Uterus (tissue), 3 donors: ENCODE measurements at regions not wholly inside any gene's neighbourhood (a gene's known extent, or its start where the extent isn't known, plus 50 kb on each side); places are given as distances from the start of the nearest gene placed in this dataset.

Experiments used
- DNase-seq, 2 donors: peaks; one replicate each; pipeline ENCODE4 v3.0.0-alpha.2; 2019 to 2020
- H3K27ac ChIP-seq, 2 donors: fragments of 200-600 bp; sonication (generic); 1 replicate in 1 of 2; 2 replicates in 1 of 2; pipeline ENCODE4 v1.5.1; 2016 to 2018
- H3K27me3 ChIP-seq, 2 donors: fragments of 200-600 bp; sonication (generic); one replicate each; pipeline ENCODE4 v1.5.1; 2018 to 2019; ENCODE audit warnings: control low read depth in 1 of 2
- H3K36me3 ChIP-seq, 2 donors: fragments of 200-600 bp; sonication (generic); one replicate each; pipeline ENCODE4 v1.5.1; 2019; ENCODE audit warnings: control low read depth in 1 of 2
- H3K4me1 ChIP-seq, 2 donors: fragments of 200-600 bp; sonication (generic); one replicate each; pipeline ENCODE4 v1.5.1; 2018 to 2019; ENCODE audit warnings: control low read depth in 1 of 2
- H3K4me3 ChIP-seq, 2 donors: fragments of 200-600 bp; sonication (generic); 1 replicate in 1 of 2; 2 replicates in 1 of 2; pipeline ENCODE4 v1.5.1; 2018 to 2019; ENCODE audit warnings: mild to moderate bottlenecking in 1 of 2
- H3K9me3 ChIP-seq, 2 donors: fragments of 200-600 bp; sonication (generic); one replicate each; pipeline ENCODE4 v1.5.1; 2019; ENCODE audit warnings: control low read depth in 1 of 2
- CTCF ChIP-seq, 4 experiments: fragments of 200-600 bp in 2 of 4; fragments of 450-650 bp in 2 of 4; sonication (generic) in 2 of 4; IDR thresholded peaks; one replicate each; pipeline ENCODE4 v1.5.1; 2016 to 2019; ENCODE audit warnings: antibody characterized with exemption in 4 of 4, mild to moderate bottlenecking in 2 of 4, moderate library complexity in 1 of 4
- POLR2A ChIP-seq, 2 donors: fragments of 450-650 bp; IDR thresholded peaks; one replicate each; pipeline ENCODE4 v1.6.1; 2016; ENCODE audit warnings: antibody characterized with exemption in 2 of 2, mild to moderate bottlenecking in 1 of 2, moderate library complexity in 1 of 2
- intact Hi-C: fragments of 100-400 bp; cut with DNase I; formaldehyde crosslinking; loops from one replicate; pipeline ENCODE4 v1.15.1; 2023; ENCODE audit warnings: low total_unique reads
- donor health status: DM: yes; HTN: yes; CAD: no.

DNA sequence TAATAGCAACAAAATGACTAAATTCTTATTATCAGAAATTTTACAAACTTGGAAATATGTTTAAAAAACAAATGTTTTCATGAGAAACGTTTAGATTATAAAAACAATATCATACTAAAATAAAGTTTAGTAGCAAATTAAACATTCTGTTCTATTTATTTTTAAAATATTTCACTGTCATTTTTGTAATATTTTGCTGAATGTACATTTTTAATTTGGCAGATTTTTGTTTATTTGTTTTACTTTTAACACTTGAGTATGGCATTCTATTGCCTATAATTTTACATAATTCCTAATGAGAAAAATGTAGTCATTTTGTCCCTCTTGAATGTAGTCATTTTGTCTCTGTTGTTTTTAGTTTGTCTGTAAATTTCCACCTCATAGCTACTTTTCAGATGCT lies 1400.2 kb downstream of the GRIK2 start:
- no peaks in the 10 kb centered on the region for H3K27me3 ChIP-seq
- DNase-seq: no peak
- no peak overlapping the region for H3K27ac ChIP-seq
- no peaks in the 10 kb centered on the region for H3K36me3 ChIP-seq
- H3K4me1 ChIP-seq: no peaks in the 10 kb centered on the region
- TF ChIP-seq CTCF (IDR thresholded peaks at IDR 0.05): no peak
- TF ChIP-seq POLR2A (IDR thresholded peaks at IDR 0.05): no peak
- H3K4me3 ChIP-seq: no peak overlapping the region
- no peaks in the 10 kb centered on the region for H3K9me3 ChIP-seq
- intact Hi-C loops: no loop called here

DNA sequence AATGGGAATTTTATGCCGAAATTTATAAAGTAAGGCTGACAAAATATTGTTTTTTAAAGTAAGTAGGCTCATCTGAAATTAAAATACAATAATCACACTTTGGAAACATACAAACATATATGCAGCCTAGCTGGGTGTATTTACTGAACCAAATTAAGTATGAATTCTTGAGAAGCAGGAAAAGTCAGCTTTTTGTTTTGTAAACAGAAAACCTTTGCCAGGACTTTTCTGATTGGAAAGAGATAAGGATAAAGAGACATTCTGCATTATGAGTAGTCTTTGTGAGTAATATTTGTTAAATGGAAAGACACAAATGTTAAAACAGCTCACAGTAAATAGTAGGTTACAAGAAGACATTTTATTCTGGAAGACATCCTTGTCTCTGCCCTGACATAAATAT lies 1380.8 kb downstream of the GRIK2 start:
- intact Hi-C loops: no loop called here
- no peak for TF ChIP-seq CTCF (IDR thresholded peaks at IDR 0.05)
- TF ChIP-seq POLR2A (IDR thresholded peaks at IDR 0.05): no peak
- no peak for DNase-seq
- Histone ChIP-seq H3K27ac (no peak overlapping the region), H3K4me1 (no peaks in the 10 kb centered on the region), H3K36me3 (no peaks in the 10 kb centered on the region), H3K9me3 (no peaks in the 10 kb centered on the region), H3K4me3 (no peak overlapping the region), H3K27me3 (no peaks in the 10 kb centered on the region)

GRCh38 chr6:102773636-102774035 lies 1380.1 kb downstream of the GRIK2 start:
- no peaks in the 10 kb centered on the region for H3K27me3 ChIP-seq
- intact Hi-C loops: no loop called here
- H3K4me1 ChIP-seq: no peaks in the 10 kb centered on the region
- H3K9me3 ChIP-seq: no peaks in the 10 kb centered on the region
- no peak overlapping the region for H3K27ac ChIP-seq
- no peaks in the 10 kb centered on the region for H3K36me3 ChIP-seq
- no peak overlapping the region for H3K4me3 ChIP-seq
- TF ChIP-seq POLR2A (IDR thresholded peaks at IDR 0.05): no peak
- TF ChIP-seq CTCF (IDR thresholded peaks at IDR 0.05): no peak
- DNase-seq: no peak

DNA sequence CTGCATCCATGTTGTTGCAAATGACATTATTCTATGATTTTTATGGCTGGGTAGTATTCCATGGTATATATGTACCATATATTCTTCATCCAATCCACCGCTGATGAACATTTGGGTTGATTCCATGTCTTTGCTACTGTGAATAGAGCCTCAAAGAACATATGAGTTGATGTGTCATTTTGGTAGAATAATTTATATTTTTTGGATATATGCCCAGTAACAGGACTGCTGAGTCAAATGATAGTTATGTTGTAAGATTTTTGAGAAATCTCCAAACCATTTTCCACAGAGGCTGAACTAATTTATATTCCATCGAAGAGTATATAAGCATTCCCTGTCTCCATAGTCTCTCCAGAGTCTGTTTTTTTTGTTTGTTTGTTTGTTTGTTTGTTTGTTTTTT lies 1373.5 kb downstream of the GRIK2 start:
- Histone ChIP-seq H3K4me3 (no peak overlapping the region), H3K9me3 (no peaks in the 10 kb centered on the region), H3K4me1 (no peaks in the 10 kb centered on the region), H3K36me3 (no peaks in the 10 kb centered on the region), H3K27me3 (no peaks in the 10 kb centered on the region), H3K27ac (no peak overlapping the region)
- no peak for TF ChIP-seq POLR2A (IDR thresholded peaks at IDR 0.05)
- TF ChIP-seq CTCF (IDR thresholded peaks at IDR 0.05): no peak
- no peak for DNase-seq
- intact Hi-C loops: no loop called here

DNA sequence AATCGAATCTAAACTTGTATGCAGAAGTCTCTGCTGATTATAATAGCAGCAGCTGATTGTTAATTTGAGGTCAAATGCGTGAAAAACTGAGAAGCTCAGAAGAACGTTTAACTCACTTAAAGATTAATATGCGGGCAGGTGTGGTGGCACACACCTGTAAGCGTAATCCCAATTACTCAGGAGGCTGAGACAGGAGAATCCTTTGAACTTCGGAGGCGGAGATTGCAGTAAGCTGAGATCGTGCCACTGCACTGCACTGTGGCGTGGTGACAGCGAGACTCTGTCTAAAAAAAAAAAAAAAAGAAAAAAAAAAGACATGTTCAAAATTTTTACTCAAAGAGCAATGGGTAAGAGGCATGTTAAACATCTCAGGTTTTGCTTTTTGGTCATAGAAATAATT lies 1370.8 kb downstream of the GRIK2 start:
- Histone ChIP-seq H3K4me1 (no peaks in the 10 kb centered on the region), H3K9me3 (no peaks in the 10 kb centered on the region), H3K27me3 (no peaks in the 10 kb centered on the region), H3K27ac (no peak overlapping the region), H3K4me3 (no peak overlapping the region), H3K36me3 (no peaks in the 10 kb centered on the region)
- intact Hi-C loops: no loop called here
- TF ChIP-seq POLR2A (IDR thresholded peaks at IDR 0.05): no peak
- TF ChIP-seq CTCF (IDR thresholded peaks at IDR 0.05): no peak
- DNase-seq: no peak
